ENCODE measurements at regions not wholly inside any gene's neighbourhood (a gene's known extent, or its start where the extent isn't known, plus 50 kb on each side); places are given as distances from the start of the nearest gene placed in this dataset.

GRCh38 chr4:13292372-13292771 lies 191.8 kb downstream of the RAB28 start:
- Mint-ChIP-seq H3K4me1 (no peaks in the 10 kb centered on the region), H3K27ac (no peak overlapping the region), H3K4me3 (no peak overlapping the region), H3K27me3 (no peaks in the 10 kb centered on the region), H3K9me3 (ENCODE audit: insufficient read depth) (peaks cover 19% of the 10 kb centered on the region)
- Histone ChIP-seq H3K9ac (ENCODE audit: low read length) (no peak overlapping the region), H3K9me3 (ENCODE audit: control extremely low read depth in 1 of 3, control insufficient read depth in 2 of 3, insufficient read depth in 1 of 3, low read length in 2 of 3) (peaks cover 6 to 10% (median 7%) of the 10 kb centered on the region in 3 donors), H3K27ac (ENCODE audit: low read length in 2 of 2) (no peak overlapping the region), H3K36me3 (replicated peaks in 1 of 2; ENCODE audit: control extremely low read depth in 1 of 2, control insufficient read depth in 1 of 2, extremely low read depth in 1 of 2, insufficient read depth in 2 of 2, low read length in 1 of 2) (no peaks in the 10 kb centered on the region), H3K79me2 (ENCODE audit: control insufficient read depth, insufficient read depth, low read length) (no peaks in the 10 kb centered on the region), H3K4me3 (ENCODE audit: control extremely low read depth in 1 of 5, extremely low read depth in 1 of 5, insufficient read depth in 1 of 5, low read depth in 2 of 5, low read length in 4 of 5) (no peak overlapping the region), H3K4me1 (ENCODE audit: control insufficient read depth in 2 of 2, insufficient read depth in 2 of 2, low read length in 2 of 2) (no peaks in the 10 kb centered on the region), H2AFZ (ENCODE audit: insufficient read depth, low read depth, low read length, poor library complexity, severe bottlenecking) (no peak overlapping the region), H3K4me2 (replicated peaks; ENCODE audit: low read depth, low read length, poor library complexity, severe bottlenecking) (no peak overlapping the region), H3K27me3 (replicated peaks in 1 of 4; ENCODE audit: control extremely low read depth in 1 of 4, control insufficient read depth in 3 of 4, insufficient read depth in 4 of 4, low read length in 3 of 4) (no peaks in the 10 kb centered on the region), H4K20me1 (ENCODE audit: control insufficient read depth, insufficient read depth, low read length, poor library complexity, severe bottlenecking) (no peaks in the 10 kb centered on the region)
- ATAC-seq (ENCODE audit: low read depth), result no peak
- CTCF ChIA-PET, result no interaction called here
- DNase-seq, result no peak
- WGBS (ENCODE audit: insufficient coverage), result no CpG with 5 or more reads among the region's 1 CpG
- TF ChIP-seq EZH2 (IDR thresholded peaks at IDR 0.05; ENCODE audit: borderline replicate concordance, insufficient read depth, low read depth, low read length, poor library complexity, severe bottlenecking), result no peak
- TF ChIP-seq, protein P1, sequence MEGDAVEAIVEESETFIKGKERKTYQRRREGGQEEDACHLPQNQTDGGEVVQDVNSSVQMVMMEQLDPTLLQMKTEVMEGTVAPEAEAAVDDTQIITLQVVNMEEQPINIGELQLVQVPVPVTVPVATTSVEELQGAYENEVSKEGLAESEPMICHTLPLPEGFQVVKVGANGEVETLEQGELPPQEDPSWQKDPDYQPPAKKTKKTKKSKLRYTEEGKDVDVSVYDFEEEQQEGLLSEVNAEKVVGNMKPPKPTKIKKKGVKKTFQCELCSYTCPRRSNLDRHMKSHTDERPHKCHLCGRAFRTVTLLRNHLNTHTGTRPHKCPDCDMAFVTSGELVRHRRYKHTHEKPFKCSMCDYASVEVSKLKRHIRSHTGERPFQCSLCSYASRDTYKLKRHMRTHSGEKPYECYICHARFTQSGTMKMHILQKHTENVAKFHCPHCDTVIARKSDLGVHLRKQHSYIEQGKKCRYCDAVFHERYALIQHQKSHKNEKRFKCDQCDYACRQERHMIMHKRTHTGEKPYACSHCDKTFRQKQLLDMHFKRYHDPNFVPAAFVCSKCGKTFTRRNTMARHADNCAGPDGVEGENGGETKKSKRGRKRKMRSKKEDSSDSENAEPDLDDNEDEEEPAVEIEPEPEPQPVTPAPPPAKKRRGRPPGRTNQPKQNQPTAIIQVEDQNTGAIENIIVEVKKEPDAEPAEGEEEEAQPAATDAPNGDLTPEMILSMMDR (IDR thresholded peaks at IDR 0.05), result no peak
- POLR2A ChIA-PET, result no interaction called here
- intact Hi-C loops (cut with micrococcal nuclease), result no loop called here

DNA sequence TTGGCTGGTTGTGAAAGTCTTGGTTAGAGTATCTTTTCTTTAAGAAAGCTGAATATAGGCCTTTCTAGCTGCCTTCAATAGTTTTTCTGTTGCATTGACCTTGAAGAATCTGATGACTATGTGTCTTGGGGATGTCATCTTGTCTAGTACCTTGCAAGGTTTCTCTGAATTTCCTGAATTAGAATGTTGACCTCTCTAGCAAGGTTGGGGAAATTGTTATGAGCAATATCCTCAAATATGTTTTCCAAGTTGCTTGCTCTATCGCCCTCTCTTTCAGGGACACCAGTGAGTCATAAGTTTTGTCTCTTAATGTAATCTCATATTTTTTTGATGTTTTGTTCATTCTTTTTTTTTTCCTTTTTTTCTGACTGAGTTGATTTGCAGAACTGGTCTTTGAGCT lies 194.7 kb downstream of the RAB28 start:
- no peak for ATAC-seq (ENCODE audit: low read depth)
- Histone ChIP-seq H3K4me3 (ENCODE audit: control extremely low read depth in 1 of 5, extremely low read depth in 1 of 5, insufficient read depth in 1 of 5, low read depth in 2 of 5, low read length in 4 of 5) (no peak overlapping the region), H3K4me1 (ENCODE audit: control insufficient read depth in 2 of 2, insufficient read depth in 2 of 2, low read length in 2 of 2) (no peaks in the 10 kb centered on the region), H4K20me1 (ENCODE audit: control insufficient read depth, insufficient read depth, low read length, poor library complexity, severe bottlenecking) (no peaks in the 10 kb centered on the region), H3K9ac (ENCODE audit: low read length) (no peak overlapping the region), H3K9me3 (ENCODE audit: control extremely low read depth in 1 of 3, control insufficient read depth in 2 of 3, insufficient read depth in 1 of 3, low read length in 2 of 3) (peaks cover 3 to 10% (median 4%) of the 10 kb centered on the region in 3 donors), H3K4me2 (replicated peaks; ENCODE audit: low read depth, low read length, poor library complexity, severe bottlenecking) (no peak overlapping the region), H3K27me3 (replicated peaks in 1 of 4; ENCODE audit: control extremely low read depth in 1 of 4, control insufficient read depth in 3 of 4, insufficient read depth in 4 of 4, low read length in 3 of 4) (no peaks in the 10 kb centered on the region), H2AFZ (ENCODE audit: insufficient read depth, low read depth, low read length, poor library complexity, severe bottlenecking) (no peak overlapping the region), H3K36me3 (replicated peaks in 1 of 2; ENCODE audit: control extremely low read depth in 1 of 2, control insufficient read depth in 1 of 2, extremely low read depth in 1 of 2, insufficient read depth in 2 of 2, low read length in 1 of 2) (no peaks in the 10 kb centered on the region), H3K79me2 (ENCODE audit: control insufficient read depth, insufficient read depth, low read length) (no peaks in the 10 kb centered on the region), H3K27ac (ENCODE audit: low read length in 2 of 2) (no peak overlapping the region)
- no peak for DNase-seq
- intact Hi-C loops (cut with micrococcal nuclease), result no loop called here
- no peaks in the 10 kb centered on the region for H3K27me3 Mint-ChIP-seq
- no peak for TF ChIP-seq EZH2 (IDR thresholded peaks at IDR 0.05; ENCODE audit: borderline replicate concordance, insufficient read depth, low read depth, low read length, poor library complexity, severe bottlenecking)
- TF ChIP-seq, protein P1 (IDR thresholded peaks at IDR 0.05), result no peak
- WGBS (ENCODE audit: insufficient coverage), result no CpG with 5 or more reads among the region's 1 CpG
- ChIA-PET CTCF (no interaction called here), POLR2A (no interaction called here)
- H3K9me3 Mint-ChIP-seq (ENCODE audit: insufficient read depth), result peaks cover 17% of the 10 kb centered on the region
- H3K4me1 Mint-ChIP-seq, result no peaks in the 10 kb centered on the region
- H3K4me3 Mint-ChIP-seq, result no peak overlapping the region
- no peak overlapping the region for H3K27ac Mint-ChIP-seq

Data from B cell (primary cell).